ENCODE measurements at regions not wholly inside any gene's neighbourhood (a gene's known extent, or its start where the extent isn't known, plus 50 kb on each side); places are given as distances from the start of the nearest gene placed in this dataset.
A peak's percentile ranks its signal among the peaks of the same experiment; 100 is the strongest.

- DNase-seq, result no peak
These were observed 613.8 kb downstream of the VRK1 start for GRCh38 chr14:97410667-97411620.

- DNase-seq, result no peak
These were observed 614.9 kb downstream of the VRK1 start for GRCh38 chr14:97411938-97412612.

GRCh38 chr14:97413022-97413539 lies 615.9 kb downstream of the VRK1 start:
- DNase-seq, result no peak

DNA sequence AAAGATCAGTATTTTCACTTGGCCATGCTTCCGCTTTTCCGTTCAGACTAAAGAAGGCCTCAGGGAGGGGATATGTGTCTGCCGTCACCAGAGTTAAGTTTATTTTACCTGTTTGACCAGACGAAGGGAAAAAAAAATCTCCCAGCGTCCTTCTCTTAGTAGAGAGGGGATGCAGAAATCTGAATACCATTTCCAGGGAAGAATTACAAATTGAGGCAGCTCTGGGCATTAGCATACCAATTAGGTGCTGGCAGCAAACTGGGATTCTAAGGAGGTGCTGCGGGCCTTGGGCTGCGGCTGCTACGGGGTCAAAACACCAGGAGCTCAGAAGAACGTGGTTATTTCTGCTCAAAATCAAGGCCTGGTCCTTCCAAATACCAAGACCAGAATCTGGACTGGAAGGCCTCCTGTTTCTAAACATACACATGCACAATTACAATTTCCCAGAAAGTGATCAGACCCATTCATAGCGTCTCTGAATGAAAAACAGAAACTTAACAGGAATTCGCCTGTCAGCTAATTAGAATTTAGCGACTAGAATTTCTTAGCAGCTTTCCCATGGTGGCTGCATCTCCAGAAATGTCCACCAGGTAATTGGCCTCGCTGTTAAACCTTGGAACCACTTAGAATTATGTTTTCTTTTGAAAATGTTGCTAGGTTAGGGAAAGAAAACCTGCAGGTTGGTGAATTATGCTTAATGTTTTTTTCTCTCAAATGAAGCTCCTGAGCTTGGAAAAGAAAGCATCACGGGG lies 617.0 kb downstream of the VRK1 start:
- DNase-seq, result no peak

- no peak for DNase-seq
These were observed 617.5 kb downstream of the VRK1 start for GRCh38 chr14:97414718-97415098.

DNA sequence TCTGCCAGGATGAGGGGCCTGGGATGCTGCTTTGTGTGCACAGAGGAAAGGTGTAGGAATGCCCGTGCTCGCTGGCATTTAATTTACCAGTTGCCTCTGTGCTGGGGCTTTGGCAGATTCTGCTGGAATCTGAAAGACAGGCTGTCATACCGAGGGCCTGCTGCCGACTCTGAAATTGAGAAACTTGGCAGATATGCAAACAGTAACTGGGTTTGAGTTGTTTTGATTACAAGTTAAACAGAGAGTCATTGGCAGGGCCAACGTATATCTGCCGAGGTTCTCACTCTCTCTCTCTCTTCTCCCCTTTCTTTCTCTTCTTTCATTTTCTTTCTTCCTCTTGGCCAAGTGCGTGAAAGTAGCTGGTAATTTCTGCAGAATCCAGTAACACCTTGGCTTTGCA lies 618.7 kb downstream of the VRK1 start:
- DNase-seq, result no peak

DNA sequence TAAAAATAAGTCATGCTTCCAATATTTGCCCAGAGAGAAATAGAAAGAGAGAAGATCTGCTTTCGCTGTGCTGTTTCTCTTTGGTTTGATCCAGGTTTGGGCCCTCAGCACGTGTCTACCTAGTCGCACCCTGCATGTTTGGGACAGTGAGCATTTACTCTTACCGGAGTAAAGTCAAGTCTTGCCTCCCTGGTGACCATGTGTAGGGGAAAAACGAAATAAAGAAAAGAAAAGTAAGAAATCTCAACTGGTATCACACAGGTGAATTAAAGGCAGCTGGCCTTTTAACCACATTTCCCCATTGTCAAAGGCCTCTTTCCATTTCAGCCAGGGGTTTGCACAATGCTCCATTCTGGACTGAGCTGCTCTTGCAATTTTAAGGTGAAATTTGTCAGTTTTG lies 619.4 kb downstream of the VRK1 start:
- no peak for DNase-seq

GRCh38 chr14:97417331-97417730 lies 620.1 kb downstream of the VRK1 start:
- no peak for DNase-seq

DNA sequence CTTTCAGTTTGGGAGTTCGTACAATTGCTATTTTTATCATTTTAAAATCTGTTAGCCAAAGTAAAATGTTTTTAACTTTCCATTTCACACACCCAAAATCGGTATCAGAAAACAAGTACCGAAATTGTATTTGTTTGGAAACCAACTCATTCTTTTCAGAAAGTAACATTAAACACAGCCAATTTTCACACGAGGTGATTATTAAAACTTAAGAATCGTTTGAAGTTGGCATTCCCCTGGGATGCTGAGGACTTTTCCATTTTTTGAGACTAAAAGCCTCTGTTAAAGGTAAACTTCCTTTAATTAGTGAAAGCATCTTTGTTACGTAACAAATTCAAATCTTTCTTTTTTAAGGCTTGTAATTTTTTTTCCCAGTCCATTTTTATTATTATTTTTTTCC lies 623.0 kb downstream of the VRK1 start:
- DNase-seq, result no peak

GRCh38 chr14:97426776-97427175 lies 629.6 kb downstream of the VRK1 start:
- no peak for DNase-seq

DNA sequence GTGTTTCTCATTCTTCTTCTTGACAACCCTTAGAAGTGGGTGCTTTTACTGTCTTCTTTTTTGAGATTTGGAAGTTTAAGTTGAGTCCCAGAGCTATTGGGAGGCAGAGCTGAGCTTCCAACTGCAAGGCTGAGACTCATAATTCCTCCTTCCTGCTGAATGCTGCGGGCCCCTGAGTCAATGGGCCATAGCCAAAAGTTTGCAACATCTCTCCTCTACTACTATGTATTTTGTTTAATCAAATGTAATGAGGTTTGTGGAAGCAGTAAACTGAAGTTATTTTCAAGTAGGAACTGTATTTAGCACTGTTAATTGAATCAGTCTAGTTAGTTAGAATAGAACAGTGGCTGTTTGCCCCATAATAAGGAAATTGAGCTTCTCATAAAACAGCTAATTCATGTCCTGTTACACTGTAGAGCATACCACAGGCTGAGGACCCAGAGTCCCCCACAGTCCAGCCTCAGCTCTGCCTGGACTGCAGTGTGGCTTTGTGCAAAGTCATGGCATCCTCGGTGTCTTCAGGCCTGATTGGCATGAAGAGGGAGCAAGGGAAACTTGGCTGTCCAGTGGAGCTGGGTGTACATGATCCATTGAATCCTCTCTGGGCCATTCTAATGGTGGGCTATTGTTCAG lies 631.7 kb downstream of the VRK1 start:
- no peak for DNase-seq

- DNase-seq, result no peak
These were observed 635.4 kb downstream of the VRK1 start for GRCh38 chr14:97432586-97432985.

- DNase-seq, result no peak
These were observed 644.7 kb downstream of the VRK1 start for GRCh38 chr14:97441740-97442362.

DNA sequence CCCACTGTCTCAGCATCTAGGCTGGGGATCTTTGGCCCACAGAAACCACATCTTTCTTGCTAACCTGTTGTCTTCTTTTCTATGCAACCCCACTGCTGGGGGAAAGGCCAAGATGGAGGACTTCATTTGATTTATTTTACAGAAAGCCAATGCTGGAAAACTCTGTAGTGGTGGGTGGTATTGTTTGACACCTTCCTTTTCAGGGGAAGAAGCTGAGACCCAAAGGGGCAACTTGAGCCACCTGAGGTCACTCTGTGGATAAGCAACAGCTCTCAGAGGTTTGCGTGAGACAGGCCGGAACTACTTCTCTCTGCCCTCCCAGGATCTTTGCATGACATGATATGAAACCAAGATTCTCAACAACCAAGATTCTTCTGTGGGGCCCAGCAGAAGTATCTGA lies 645.2 kb downstream of the VRK1 start:
- peak; percentile 24 for DNase-seq

DNA sequence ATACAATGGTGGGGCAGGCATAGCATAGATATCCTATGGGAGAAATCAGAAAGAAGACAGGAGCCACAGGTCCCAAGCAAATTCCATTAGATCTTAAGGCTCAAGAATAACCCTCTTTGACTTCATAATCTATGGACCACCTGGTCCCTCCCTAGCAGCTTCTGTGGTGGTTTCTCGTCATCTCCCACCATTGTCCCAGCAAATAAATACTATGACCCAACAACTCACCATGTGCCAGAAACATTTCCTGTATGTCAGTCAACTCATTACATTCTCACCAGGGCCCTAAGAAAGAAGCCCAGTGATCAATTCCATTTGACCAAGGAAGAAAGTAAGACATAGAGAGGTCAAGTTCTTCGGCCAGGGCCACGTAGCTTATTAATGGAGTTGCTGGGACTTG lies 646.2 kb downstream of the VRK1 start:
- no peak for DNase-seq

- no peak for DNase-seq
These were observed 647.1 kb downstream of the VRK1 start for GRCh38 chr14:97444248-97444647.

DNA sequence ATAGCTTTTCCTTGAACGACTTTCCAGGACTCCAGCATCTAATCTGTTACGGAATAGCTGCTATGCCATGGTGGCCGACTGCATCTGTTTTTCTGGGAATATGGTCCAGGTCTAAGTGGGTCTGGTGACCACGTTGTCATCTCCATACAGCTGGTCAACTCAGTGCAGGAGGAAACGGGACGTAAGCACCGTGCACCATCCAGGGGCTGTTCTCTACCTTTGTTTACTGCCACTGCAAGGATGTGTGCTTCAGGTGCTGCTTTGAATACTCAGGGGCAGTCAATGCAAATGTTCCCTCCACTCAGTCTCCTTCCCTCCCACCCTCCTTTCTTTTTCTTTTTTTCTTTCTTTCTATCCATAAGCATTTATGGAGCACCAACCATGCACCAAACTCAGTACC lies 648.2 kb downstream of the VRK1 start:
- no peak for DNase-seq

GRCh38 chr14:97446087-97446486 lies 648.9 kb downstream of the VRK1 start:
- DNase-seq, result peak; percentile 16

DNA sequence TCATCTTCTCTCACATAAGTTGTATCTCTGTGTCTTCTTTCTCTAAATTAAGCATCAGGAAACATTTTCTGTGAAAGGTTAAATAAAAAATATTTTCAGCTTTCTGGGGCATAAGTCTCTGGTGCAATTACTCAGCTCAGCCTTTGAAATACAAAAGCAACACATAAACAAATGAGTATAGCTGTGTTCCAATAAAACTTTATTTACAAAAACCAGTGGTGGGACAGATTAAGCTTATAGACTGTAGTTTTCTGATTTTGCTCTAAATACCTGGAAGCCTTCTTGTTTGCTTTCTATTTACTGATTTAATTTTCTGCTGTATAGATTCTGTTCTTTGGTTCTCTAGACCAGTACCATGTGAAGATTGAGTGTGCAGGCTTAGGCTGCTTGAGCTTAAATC lies 655.1 kb downstream of the VRK1 start:
- DNase-seq, result no peak

DNA sequence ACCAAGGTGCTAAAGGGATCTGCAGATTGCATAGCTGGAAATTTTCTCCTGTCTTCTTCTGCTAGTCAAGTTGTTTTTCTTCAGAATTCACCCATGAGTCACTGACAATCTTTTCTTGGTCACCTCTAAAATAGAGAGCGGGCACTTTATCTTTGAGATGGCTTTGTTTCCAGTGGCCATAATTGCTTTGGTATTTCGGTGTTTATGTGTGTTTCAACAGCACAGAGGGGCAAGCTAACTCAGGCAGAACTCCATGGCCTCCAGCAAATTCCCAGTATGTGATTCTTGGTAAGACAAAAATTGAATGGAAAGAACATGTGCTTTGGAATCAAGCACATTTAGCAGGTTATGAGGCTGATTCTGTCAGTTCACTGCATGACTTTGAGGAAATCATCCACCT lies 656.8 kb downstream of the VRK1 start:
- no peak for DNase-seq

- no peak for DNase-seq
These were observed 659.3 kb downstream of the VRK1 start for GRCh38 chr14:97456462-97456861.

- peak; percentile 75 for DNase-seq
These were observed 659.8 kb downstream of the VRK1 start for GRCh38 chr14:97456958-97457357.

All from stimulated activated naive CD4-positive, alpha-beta T cell treated with Interleukin-2 at 50 U/mL for 16 hours (primary cell).